SK-N-SH treated with all-trans-retinoic acid at 6 μM for 48 hours (cell line): ENCODE measurements at regions not wholly inside any gene's neighbourhood (a gene's known extent, or its start where the extent isn't known, plus 50 kb on each side); places are given as distances from the start of the nearest gene placed in this dataset.

Source experiments
- ATAC-seq: fragments of 200-7000 bp; cut with Tn5 transposase; 3 replicates; pipeline ENCODE4 v1.9.1; 2020; ENCODE audit warnings: mild to moderate bottlenecking, moderate library complexity
- ARNTL ChIP-seq: fragments of 450-650 bp; formaldehyde crosslinking; IDR thresholded peaks from 2 replicates; pipeline ENCODE4 v1.5.0; 2020; ENCODE audit warnings: low read depth, mild to moderate bottlenecking, moderate library complexity, borderline replicate concordance
- BACH2 ChIP-seq: fragments of 250-450 bp; sonication (Bioruptor Pico); IDR thresholded peaks from 2 replicates; pipeline ENCODE4 v1.9.0; 2021; ENCODE audit warnings: mild to moderate bottlenecking, borderline replicate concordance
- CREB5 ChIP-seq: fragments of 250-450 bp; sonication (Bioruptor Pico); IDR thresholded peaks from 2 replicates; pipeline ENCODE4 v1.5.1; 2020; ENCODE audit warnings: low read depth, mild to moderate bottlenecking, moderate library complexity
- CSDC2 ChIP-seq: fragments of 250-450 bp; sonication (Bioruptor Pico); IDR thresholded peaks from 2 replicates; pipeline ENCODE4 v1.5.0; 2020; ENCODE audit warnings: mild to moderate bottlenecking, moderate library complexity
- ISL1 ChIP-seq: fragments of 250-450 bp; sonication (Bioruptor Pico); IDR thresholded peaks from 2 replicates; pipeline ENCODE4 v2.1.2; 2022; ENCODE audit warnings: mild to moderate bottlenecking, moderate library complexity
- OSR1 ChIP-seq: fragments of 250-450 bp; sonication (Bioruptor Pico); IDR thresholded peaks from 2 replicates; pipeline ENCODE4 v1.8.0; 2022; ENCODE audit warnings: moderate library complexity, mild to moderate bottlenecking, inconsistent platforms
- PATZ1 ChIP-seq: fragments of 250-450 bp; sonication (Bioruptor Pico); IDR thresholded peaks from 2 replicates; pipeline ENCODE4 v1.8.0; 2020; ENCODE audit warnings: mild to moderate bottlenecking, moderate library complexity, borderline replicate concordance
- PPARA ChIP-seq: fragments of 250-450 bp; sonication (Bioruptor Pico); IDR thresholded peaks from 2 replicates; pipeline ENCODE4 v1.5.0; 2020; ENCODE audit warnings: mild to moderate bottlenecking, borderline replicate concordance
- RARB ChIP-seq: fragments of 250-450 bp; sonication (Bioruptor Pico); IDR thresholded peaks from 2 replicates; pipeline ENCODE4 v1.8.0; 2021; ENCODE audit warnings: mild to moderate bottlenecking, moderate library complexity
- SNAI2 ChIP-seq: fragments of 250-450 bp; sonication (Bioruptor Pico); IDR thresholded peaks from 2 replicates; pipeline ENCODE4 v1.5.0; 2020; ENCODE audit warnings: mild to moderate bottlenecking, moderate library complexity
- TOX ChIP-seq: fragments of 250-450 bp; sonication (Bioruptor Pico); IDR thresholded peaks from 2 replicates; pipeline ENCODE4 v1.8.0; 2021; ENCODE audit warnings: mild to moderate bottlenecking, moderate library complexity, borderline replicate concordance
- ZC3H10 ChIP-seq: fragments of 250-450 bp; sonication (Bioruptor Pico); IDR thresholded peaks from 2 replicates; pipeline ENCODE4 v1.5.1; 2021; ENCODE audit warnings: mild to moderate bottlenecking, moderate library complexity
- ZFP3 ChIP-seq: fragments of 250-450 bp; sonication (Bioruptor Pico); IDR thresholded peaks from 2 replicates; pipeline ENCODE4 v1.5.0; 2020; ENCODE audit warnings: mild to moderate bottlenecking, moderate library complexity
- ZFP30 ChIP-seq: fragments of 450-650 bp; formaldehyde crosslinking; IDR thresholded peaks from 2 replicates; pipeline ENCODE4 v1.5.0; 2022; ENCODE audit warnings: mild to moderate bottlenecking, moderate library complexity
- ZNF565 ChIP-seq: fragments of 450-650 bp; formaldehyde crosslinking; conservative IDR thresholded peaks from 2 replicates; pipeline ENCODE4 v1.5.0; 2020; ENCODE audit warnings: low read depth, mild to moderate bottlenecking, moderate library complexity
- ZNF70 ChIP-seq: fragments of 450-650 bp; formaldehyde crosslinking; IDR thresholded peaks from 2 replicates; pipeline ENCODE4 v1.5.0; 2020; ENCODE audit warnings: mild to moderate bottlenecking, moderate library complexity
- ZNF8 ChIP-seq: fragments of 450-650 bp; formaldehyde crosslinking; IDR thresholded peaks from 2 replicates; pipeline ENCODE4 v1.5.0; 2020; ENCODE audit warnings: mild to moderate bottlenecking, moderate library complexity
- TF ChIP-seq, protein P1 (sequence below): fragments of 250-450 bp; sonication (Bioruptor Pico); IDR thresholded peaks from 2 replicates; pipeline ENCODE4 v1.5.1; 2021; ENCODE audit warnings: mild to moderate bottlenecking, moderate library complexity
- TF ChIP-seq, protein P2 (sequence below): fragments of 250-450 bp; sonication (Bioruptor Pico); IDR thresholded peaks from 2 replicates; pipeline ENCODE4 v1.8.0; 2021; ENCODE audit warnings: low read depth, mild to moderate bottlenecking, moderate library complexity, borderline replicate concordance

GRCh38 chr2:12407160-12407559 is 309.6 kb upstream of the TRIB2 start:
- ATAC-seq, result no peak
- TF ChIP-seq ZNF70 (no peak), PPARA (CRISPR knock-in tag) (no peak), CREB5 (CRISPR knock-in tag) (no peak), CSDC2 (CRISPR knock-in tag) (no peak), ZNF565 (no peak), OSR1 (CRISPR knock-in tag) (no peak), ZC3H10 (CRISPR knock-in tag) (no peak), SNAI2 (CRISPR knock-in tag) (no peak), PATZ1 (CRISPR knock-in tag) (no peak), TOX (CRISPR knock-in tag) (no peak), RARB (CRISPR knock-in tag) (no peak), ISL1 (no peak)
- TF ChIP-seq, protein P1, sequence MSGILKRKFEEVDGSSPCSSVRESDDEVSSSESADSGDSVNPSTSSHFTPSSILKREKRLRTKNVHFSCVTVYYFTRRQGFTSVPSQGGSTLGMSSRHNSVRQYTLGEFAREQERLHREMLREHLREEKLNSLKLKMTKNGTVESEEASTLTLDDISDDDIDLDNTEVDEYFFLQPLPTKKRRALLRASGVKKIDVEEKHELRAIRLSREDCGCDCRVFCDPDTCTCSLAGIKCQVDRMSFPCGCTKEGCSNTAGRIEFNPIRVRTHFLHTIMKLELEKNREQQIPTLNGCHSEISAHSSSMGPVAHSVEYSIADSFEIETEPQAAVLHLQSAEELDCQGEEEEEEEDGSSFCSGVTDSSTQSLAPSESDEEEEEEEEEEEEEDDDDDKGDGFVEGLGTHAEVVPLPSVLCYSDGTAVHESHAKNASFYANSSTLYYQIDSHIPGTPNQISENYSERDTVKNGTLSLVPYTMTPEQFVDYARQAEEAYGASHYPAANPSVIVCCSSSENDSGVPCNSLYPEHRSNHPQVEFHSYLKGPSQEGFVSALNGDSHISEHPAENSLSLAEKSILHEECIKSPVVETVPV, result no peak
- TF ChIP-seq, protein P2, sequence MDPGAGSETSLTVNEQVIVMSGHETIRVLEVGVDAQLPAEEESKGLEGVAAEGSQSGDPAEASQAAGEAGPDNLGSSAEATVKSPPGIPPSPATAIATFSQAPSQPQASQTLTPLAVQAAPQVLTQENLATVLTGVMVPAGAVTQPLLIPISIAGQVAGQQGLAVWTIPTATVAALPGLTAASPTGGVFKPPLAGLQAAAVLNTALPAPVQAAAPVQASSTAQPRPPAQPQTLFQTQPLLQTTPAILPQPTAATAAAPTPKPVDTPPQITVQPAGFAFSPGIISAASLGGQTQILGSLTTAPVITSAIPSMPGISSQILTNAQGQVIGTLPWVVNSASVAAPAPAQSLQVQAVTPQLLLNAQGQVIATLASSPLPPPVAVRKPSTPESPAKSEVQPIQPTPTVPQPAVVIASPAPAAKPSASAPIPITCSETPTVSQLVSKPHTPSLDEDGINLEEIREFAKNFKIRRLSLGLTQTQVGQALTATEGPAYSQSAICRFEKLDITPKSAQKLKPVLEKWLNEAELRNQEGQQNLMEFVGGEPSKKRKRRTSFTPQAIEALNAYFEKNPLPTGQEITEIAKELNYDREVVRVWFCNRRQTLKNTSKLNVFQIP (CRISPR knock-in tag), result no peak

DNA sequence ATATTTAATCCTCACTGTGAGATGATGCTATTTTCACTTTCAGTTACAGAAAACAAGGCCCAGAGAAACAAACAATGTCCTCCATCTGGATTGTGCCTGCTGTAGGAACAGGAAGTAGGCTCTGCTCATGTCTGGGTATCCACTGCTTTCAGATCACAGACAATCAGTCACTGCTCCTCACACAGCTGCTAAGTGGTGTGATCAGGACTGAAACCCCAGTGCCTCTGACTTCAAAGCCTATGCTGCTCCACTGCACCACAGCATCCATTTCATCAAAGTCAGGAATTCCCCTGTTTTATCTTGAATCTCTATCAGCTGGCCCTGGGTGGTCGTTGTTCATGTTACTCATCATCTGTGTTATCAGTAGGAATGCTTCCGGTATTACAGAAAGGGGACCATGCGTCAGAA is 303.8 kb upstream of the TRIB2 start:
- peak; percentile 17; the same call in 1 of the 2 replicates for TF ChIP-seq ISL1
- TF ChIP-seq ZNF565, result no peak
- TF ChIP-seq CSDC2 (CRISPR knock-in tag), result no peak
- TF ChIP-seq OSR1 (CRISPR knock-in tag), result no peak
- ATAC-seq, result no peak

- no peak for TF ChIP-seq RARB (CRISPR knock-in tag)
- TF ChIP-seq ARNTL (CRISPR knock-in tag), result no peak
- TF ChIP-seq ZFP3 (CRISPR knock-in tag), result no peak
- no peak for TF ChIP-seq ZFP30 (CRISPR knock-in tag)
- TF ChIP-seq SNAI2 (CRISPR knock-in tag), result no peak
- no peak for TF ChIP-seq PPARA (CRISPR knock-in tag)
- TF ChIP-seq, all 23 proteins: peak for 0
- no peak for ATAC-seq
Observed at GRCh38 chr2:12415536-12415935, 301.2 kb upstream of the TRIB2 start.

DNA sequence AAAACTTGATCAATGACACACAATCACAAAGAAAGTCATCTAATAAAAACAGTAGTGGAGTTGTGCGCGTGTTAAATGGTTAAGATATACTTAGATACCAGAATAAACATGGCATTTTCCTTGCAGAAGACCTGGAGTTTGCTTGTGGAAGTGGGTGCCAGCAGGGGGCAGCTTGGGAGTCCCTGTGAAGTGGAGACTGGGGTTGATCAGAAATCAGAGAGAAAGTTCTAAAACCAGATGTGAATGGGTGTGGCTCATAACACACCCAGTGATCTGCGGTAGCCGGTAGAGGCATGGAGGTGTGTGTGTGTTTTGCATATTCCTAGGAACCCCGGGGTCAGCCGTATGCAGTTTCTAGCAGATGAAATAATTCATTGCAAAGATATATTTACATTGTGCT is 300.1 kb upstream of the TRIB2 start:
- ATAC-seq, result peak; percentile 61; the same call in 2 of the 3 replicates
- TF ChIP-seq ARNTL (CRISPR knock-in tag) (no peak), ZNF565 (no peak), CREB5 (CRISPR knock-in tag) (no peak), ZNF8 (CRISPR knock-in tag) (no peak)
- TF ChIP-seq, all 23 proteins: peak for 0

GRCh38 chr2:12417786-12418185 is 298.9 kb upstream of the TRIB2 start:
- ATAC-seq, result peak; percentile 39; the same call in 1 of the 3 replicates
- TF ChIP-seq, protein P2 (CRISPR knock-in tag), result no peak
- TF ChIP-seq OSR1 (CRISPR knock-in tag), result no peak
- no peak for TF ChIP-seq ZNF70
- TF ChIP-seq CREB5 (CRISPR knock-in tag), result no peak
- no peak for TF ChIP-seq ZNF8 (CRISPR knock-in tag)
- no peak for TF ChIP-seq PATZ1 (CRISPR knock-in tag)
- TF ChIP-seq BACH2 (CRISPR knock-in tag), result no peak
- no peak for TF ChIP-seq PPARA (CRISPR knock-in tag)
- no peak for TF ChIP-seq ZFP3 (CRISPR knock-in tag)
- no peak for TF ChIP-seq ZC3H10 (CRISPR knock-in tag)
- no peak for TF ChIP-seq ZFP30 (CRISPR knock-in tag)
